HepG2 (cell line): ENCODE measurements at regions not wholly inside any gene's neighbourhood (a gene's known extent, or its start where the extent isn't known, plus 50 kb on each side); places are given as distances from the start of the nearest gene placed in this dataset.

Experiments
- ATAC-seq: fragments of 200-7000 bp; cut with Tn5 transposase; 3 replicates; pipeline ENCODE4 v1.9.1; 2020; ENCODE audit warnings: mild to moderate bottlenecking, moderate library complexity
- BruUV-seq: library from RNA; stranded (reverse); fragments of 400-500 nt; replicated peaks from 2 replicates; lab custom pipeline; 2021; lab: Mats Ljungman, UMichigan
- CTCF ChIA-PET: fragments of 300-600 bp; formaldehyde crosslinking; extraction: SDS; loops from one replicate; lab custom pipeline; 2021; ENCODE audit warnings: low total read pairs, inconsistent platforms, low intra/inter-chr PET ratio; lab: Yijun Ruan, JAX
- POLR2A ChIA-PET: fragments of 350-600 bp; sonication (Branson Sonifier 250); formaldehyde crosslinking; loops from one replicate; lab custom pipeline; 2020; ENCODE audit warnings: antibody characterized with exemption, inconsistent platforms; lab: Yijun Ruan, JAX
- DNase-seq: peaks from one replicate; pipeline ENCODE4 v3.0.0-alpha.2; 2015; ENCODE audit warnings: low spot score
- FAIRE-seq: peaks from 3 replicates; lab custom pipeline; 2011; peaks lifted over from hg19 to GRCh38; lab: Jason Lieb, UNC
- H2AFZ ChIP-seq: one replicate; pipeline ENCODE4 v1.6.1; 2011; ENCODE audit warnings: low read length, inconsistent platforms
- H3K27ac ChIP-seq: fragments of 300-600 bp; 3 replicates; pipeline ENCODE4 v1.8.0; 2011; ENCODE audit warnings: mixed run types, mild to moderate bottlenecking, mixed read lengths, low read length, inconsistent platforms; ENCODE audit not compliant: insufficient read depth; ENCODE audit errors: extremely low read length
- H3K27me3 ChIP-seq, 2 experiments: fragments of 200-600 bp in 1 of 2; 2 replicates in 1 of 2; 3 replicates in 1 of 2; pipeline versions ENCODE4 v1.6.0 to v1.8.0; 2011; ENCODE audit warnings: low read length in 2 of 2, mild to moderate bottlenecking in 2 of 2, moderate library complexity in 2 of 2, inconsistent platforms in 1 of 2; ENCODE audit not compliant: insufficient read depth in 2 of 2, control insufficient read depth in 1 of 2
- H3K36me3 ChIP-seq, 2 experiments: fragments of 200-600 bp in 1 of 2; replicated peaks in 1 of 2; 2 replicates in 1 of 2; 3 replicates in 1 of 2; pipeline versions ENCODE4 v1.5.1 to v1.8.0; 2011; ENCODE audit warnings: low read length in 2 of 2, inconsistent platforms in 1 of 2; ENCODE audit not compliant: insufficient read depth in 2 of 2, control insufficient read depth in 1 of 2
- H3K4me1 ChIP-seq: 2 replicates; pipeline ENCODE4 v1.5.1; 2012; ENCODE audit warnings: low read length, inconsistent platforms; ENCODE audit not compliant: insufficient read depth
- H3K4me2 ChIP-seq: 2 replicates; pipeline ENCODE4 v1.6.0; 2011; ENCODE audit warnings: low read depth, low read length, inconsistent platforms
- H3K4me3 ChIP-seq, 3 experiments: fragments of 200-600 bp in 1 of 3; sonication (generic), shearing (Covaris generic) in 1 of 3; replicated peaks in 1 of 3; 2 replicates each; pipeline ENCODE4 v1.5.1; 2011 to 2016; ENCODE audit warnings: low read length in 3 of 3, inconsistent platforms in 2 of 3, low read depth in 2 of 3, mild to moderate bottlenecking in 2 of 3, control low read depth in 1 of 3, mixed read lengths in 1 of 3; ENCODE audit not compliant: insufficient read depth in 1 of 3
- H3K79me2 ChIP-seq: one replicate; pipeline ENCODE4 v1.6.1; 2011; ENCODE audit warnings: low read length, inconsistent platforms; ENCODE audit not compliant: insufficient read depth
- H3K9ac ChIP-seq: 2 replicates; pipeline ENCODE4 v1.6.0; 2011; ENCODE audit warnings: mild to moderate bottlenecking, low read depth, low read length, inconsistent platforms; ENCODE audit not compliant: insufficient read depth
- H3K9me3 ChIP-seq: 2 replicates; pipeline ENCODE4 v1.5.1; 2012; ENCODE audit warnings: mild to moderate bottlenecking, low read length
- H4K20me1 ChIP-seq: 2 replicates; pipeline ENCODE4 v1.6.0; 2011; ENCODE audit warnings: inconsistent platforms, mild to moderate bottlenecking, low read length, moderate library complexity; ENCODE audit not compliant: insufficient read depth
- ATF4 ChIP-seq, 2 experiments: fragments of 450-650 bp in 1 of 2; sonication (generic) in 1 of 2; formaldehyde crosslinking; IDR thresholded peaks; 2 replicates each; pipeline versions ENCODE4 v1.5.0 to v1.8.0; 2020 to 2022; ENCODE audit warnings: mild to moderate bottlenecking in 1 of 2, missing genetic modification reagents in 1 of 2
- CCAR2 ChIP-seq: fragments of 200-400 bp; formaldehyde crosslinking; optimal IDR thresholded peaks from 2 replicates; pipeline ENCODE3; 2018; ENCODE audit warnings: low read depth, mild to moderate bottlenecking, low read length, moderate library complexity
- CEBPG ChIP-seq: IDR thresholded peaks from 2 replicates; pipeline ENCODE4 v1.6.1; 2016
- E2F5 ChIP-seq: sonication (generic); formaldehyde crosslinking; conservative IDR thresholded peaks from 2 replicates; pipeline ENCODE4 v1.4.0; 2020; ENCODE audit warnings: missing genetic modification reagents
- JARID2 ChIP-seq: sonication (generic); formaldehyde crosslinking; IDR thresholded peaks from 2 replicates; pipeline ENCODE4 v1.8.1; 2023; ENCODE audit warnings: missing genetic modification reagents, inconsistent platforms; ENCODE audit not compliant: insufficient replicate concordance
- JDP2 ChIP-seq: sonication (generic); formaldehyde crosslinking; IDR thresholded peaks from 2 replicates; pipeline ENCODE4 v1.8.1; 2022; ENCODE audit warnings: missing genetic modification reagents, borderline replicate concordance
- MTA3 ChIP-seq: sonication (generic); formaldehyde crosslinking; IDR thresholded peaks from 2 replicates; pipeline ENCODE4 v1.4.0; 2020; ENCODE audit warnings: missing genetic modification reagents
- MTERF4 ChIP-seq: sonication (generic); formaldehyde crosslinking; IDR thresholded peaks from 2 replicates; pipeline ENCODE4 v1.8.0; 2023; ENCODE audit warnings: mild to moderate bottlenecking, missing genetic modification reagents
- NPAS2 ChIP-seq: sonication (generic); formaldehyde crosslinking; IDR thresholded peaks from 2 replicates; pipeline ENCODE4 v1.8.0; 2022; ENCODE audit warnings: mild to moderate bottlenecking, missing genetic modification reagents, borderline replicate concordance
- POGZ ChIP-seq: sonication (generic); formaldehyde crosslinking; IDR thresholded peaks from 2 replicates; pipeline ENCODE4 v1.4.0; 2020; ENCODE audit warnings: mild to moderate bottlenecking, missing genetic modification reagents
- RXRB ChIP-seq: IDR thresholded peaks from 2 replicates; pipeline ENCODE4 v1.6.1; 2016; ENCODE audit warnings: borderline replicate concordance, missing genetic modification reagents, missing compliant biosample characterization
- ZBTB20 ChIP-seq: sonication (generic); formaldehyde crosslinking; IDR thresholded peaks from 2 replicates; pipeline ENCODE4 v1.8.1; 2023; ENCODE audit warnings: missing genetic modification reagents, low read depth, mild to moderate bottlenecking, borderline replicate concordance
- ZNF75D ChIP-seq: sonication (generic); formaldehyde crosslinking; IDR thresholded peaks from 2 replicates; pipeline ENCODE4 v1.8.1; 2023; ENCODE audit warnings: missing genetic modification reagents, mild to moderate bottlenecking, borderline replicate concordance
- WGBS: methylation state at CpG from one replicate; pipeline ENCODE4 v1.1.6; 2017; ENCODE audit warnings: low lambda C conversion rate; 5-methylcytosine and 5-hydroxymethylcytosine counted together
- in situ Hi-C: cut with HindIII; loops from 2 replicates; pipeline ENCODE4 v1.10.0; 2017; ENCODE audit warnings: low pct_unique_long_range_greater_than_20kb; ENCODE audit not compliant: extremely low pct_ligation_motif_present
- intact Hi-C: fragments of 100-400 bp; cut with micrococcal nuclease; formaldehyde crosslinking; loops from one replicate; pipeline ENCODE4 v1.10.0; 2022; ENCODE audit not compliant: unreplicated experiment
- TF ChIP-seq, protein P1 (sequence below): sonication (generic); formaldehyde crosslinking; IDR thresholded peaks from 2 replicates; pipeline ENCODE4 v1.8.0; 2022; ENCODE audit warnings: missing genetic modification reagents, mild to moderate bottlenecking, moderate library complexity, borderline replicate concordance
- TF ChIP-seq, protein P2 (sequence below): sonication (generic); formaldehyde crosslinking; IDR thresholded peaks from 2 replicates; pipeline ENCODE4 v1.4.0; 2020; ENCODE audit warnings: missing genetic modification reagents

- TF ChIP-seq CEBPG (CRISPR knock-in tag) (no peak), ATF4 (CRISPR knock-in tag; IDR thresholded peaks at IDR 0.05) (no peak), JDP2 (no peak), RXRB (CRISPR knock-in tag) (no peak), CCAR2 (no peak), POGZ (CRISPR knock-in tag) (no peak), ZNF75D (no peak)
- TF ChIP-seq, protein P1, sequence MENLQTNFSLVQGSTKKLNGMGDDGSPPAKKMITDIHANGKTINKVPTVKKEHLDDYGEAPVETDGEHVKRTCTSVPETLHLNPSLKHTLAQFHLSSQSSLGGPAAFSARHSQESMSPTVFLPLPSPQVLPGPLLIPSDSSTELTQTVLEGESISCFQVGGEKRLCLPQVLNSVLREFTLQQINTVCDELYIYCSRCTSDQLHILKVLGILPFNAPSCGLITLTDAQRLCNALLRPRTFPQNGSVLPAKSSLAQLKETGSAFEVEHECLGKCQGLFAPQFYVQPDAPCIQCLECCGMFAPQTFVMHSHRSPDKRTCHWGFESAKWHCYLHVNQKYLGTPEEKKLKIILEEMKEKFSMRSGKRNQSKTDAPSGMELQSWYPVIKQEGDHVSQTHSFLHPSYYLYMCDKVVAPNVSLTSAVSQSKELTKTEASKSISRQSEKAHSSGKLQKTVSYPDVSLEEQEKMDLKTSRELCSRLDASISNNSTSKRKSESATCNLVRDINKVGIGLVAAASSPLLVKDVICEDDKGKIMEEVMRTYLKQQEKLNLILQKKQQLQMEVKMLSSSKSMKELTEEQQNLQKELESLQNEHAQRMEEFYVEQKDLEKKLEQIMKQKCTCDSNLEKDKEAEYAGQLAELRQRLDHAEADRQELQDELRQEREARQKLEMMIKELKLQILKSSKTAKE, result no peak
Measured at GRCh38 chr18:73653827-73654226, 493.8 kb downstream of the FBXO15 start (continued).

DNA sequence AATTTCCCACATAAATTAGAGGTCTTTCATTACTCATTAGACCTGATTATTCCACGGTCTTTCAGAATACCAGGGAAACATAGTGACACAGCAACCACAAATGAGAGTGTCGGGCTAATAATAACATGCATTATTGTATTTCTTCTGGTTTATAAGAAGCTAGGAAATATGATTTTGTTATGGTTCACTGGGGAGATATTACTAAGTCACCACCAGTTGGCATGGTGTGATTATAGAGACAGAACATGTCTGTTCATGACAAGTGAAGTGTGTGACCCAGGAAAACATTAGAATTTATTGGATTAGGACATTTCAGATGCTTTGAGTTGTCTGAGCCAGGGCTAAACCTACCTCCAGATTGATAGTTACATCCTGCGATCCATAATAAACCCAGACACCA, 494.4 kb downstream of the FBXO15 start:
- CTCF ChIA-PET, result no interaction called here
- POLR2A ChIA-PET, result no interaction called here
- TF ChIP-seq E2F5 (CRISPR knock-in tag), result no peak
- TF ChIP-seq ZBTB20 (CRISPR knock-in tag), result no peak
- TF ChIP-seq MTA3 (CRISPR knock-in tag), result no peak
- no peak for TF ChIP-seq MTERF4 (CRISPR knock-in tag)
- no peak for TF ChIP-seq JARID2 (CRISPR knock-in tag)
- no peak for TF ChIP-seq NPAS2 (CRISPR knock-in tag)
- TF ChIP-seq, protein P2, sequence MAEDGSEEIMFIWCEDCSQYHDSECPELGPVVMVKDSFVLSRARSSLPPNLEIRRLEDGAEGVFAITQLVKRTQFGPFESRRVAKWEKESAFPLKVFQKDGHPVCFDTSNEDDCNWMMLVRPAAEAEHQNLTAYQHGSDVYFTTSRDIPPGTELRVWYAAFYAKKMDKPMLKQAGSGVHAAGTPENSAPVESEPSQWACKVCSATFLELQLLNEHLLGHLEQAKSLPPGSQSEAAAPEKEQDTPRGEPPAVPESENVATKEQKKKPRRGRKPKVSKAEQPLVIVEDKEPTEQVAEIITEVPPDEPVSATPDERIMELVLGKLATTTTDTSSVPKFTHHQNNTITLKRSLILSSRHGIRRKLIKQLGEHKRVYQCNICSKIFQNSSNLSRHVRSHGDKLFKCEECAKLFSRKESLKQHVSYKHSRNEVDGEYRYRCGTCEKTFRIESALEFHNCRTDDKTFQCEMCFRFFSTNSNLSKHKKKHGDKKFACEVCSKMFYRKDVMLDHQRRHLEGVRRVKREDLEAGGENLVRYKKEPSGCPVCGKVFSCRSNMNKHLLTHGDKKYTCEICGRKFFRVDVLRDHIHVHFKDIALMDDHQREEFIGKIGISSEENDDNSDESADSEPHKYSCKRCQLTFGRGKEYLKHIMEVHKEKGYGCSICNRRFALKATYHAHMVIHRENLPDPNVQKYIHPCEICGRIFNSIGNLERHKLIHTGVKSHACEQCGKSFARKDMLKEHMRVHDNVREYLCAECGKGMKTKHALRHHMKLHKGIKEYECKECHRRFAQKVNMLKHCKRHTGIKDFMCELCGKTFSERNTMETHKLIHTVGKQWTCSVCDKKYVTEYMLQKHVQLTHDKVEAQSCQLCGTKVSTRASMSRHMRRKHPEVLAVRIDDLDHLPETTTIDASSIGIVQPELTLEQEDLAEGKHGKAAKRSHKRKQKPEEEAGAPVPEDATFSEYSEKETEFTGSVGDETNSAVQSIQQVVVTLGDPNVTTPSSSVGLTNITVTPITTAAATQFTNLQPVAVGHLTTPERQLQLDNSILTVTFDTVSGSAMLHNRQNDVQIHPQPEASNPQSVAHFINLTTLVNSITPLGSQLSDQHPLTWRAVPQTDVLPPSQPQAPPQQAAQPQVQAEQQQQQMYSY (CRISPR knock-in tag), result no peak

More for the DNA sequence above, 494.4 kb downstream of the FBXO15 start:
- no peak overlapping the region for H3K27ac ChIP-seq
- no peaks in the 10 kb centered on the region for H3K36me3 ChIP-seq
- no peaks in the 10 kb centered on the region for H3K9me3 ChIP-seq
- DNase-seq (no peak), FAIRE-seq (no peak), ATAC-seq (no peak)
- 3% methylated on average over 3 of the region's 3 CpGs for WGBS
- in situ Hi-C loops (no loop called here), intact Hi-C loops (no loop called here)
- no peak overlapping the region for H2AFZ ChIP-seq
- no peaks in the 10 kb centered on the region for H4K20me1 ChIP-seq
- H3K4me1 ChIP-seq, result no peaks in the 10 kb centered on the region
- no peak overlapping the region for H3K4me2 ChIP-seq
- H3K4me3 ChIP-seq, result no peak overlapping the region
- no peaks in the 10 kb centered on the region for H3K79me2 ChIP-seq
- no peak overlapping the region for H3K9ac ChIP-seq
- BruUV-seq, result no TSS peak
- no peaks in the 10 kb centered on the region for H3K27me3 ChIP-seq
